GM18502 (cell line): ENCODE measurements at regions not wholly inside any gene's neighbourhood (a gene's known extent, or its start where the extent isn't known, plus 50 kb on each side); places are given as distances from the start of the nearest gene placed in this dataset.

Experiments
- ATAC-seq: cut with Tn5 transposase; IDR thresholded peaks from one replicate; pipeline ENCODE4 v1.9.1; 2021; ENCODE audit warnings: mild to moderate bottlenecking; ENCODE audit not compliant: unreplicated experiment, poor library complexity

- ATAC-seq: no peak
Observed at GRCh38 chr5:54859316-54859715, 126.1 kb downstream of the ESM1 start.

- ATAC-seq: no peak
Observed at GRCh38 chr5:54854883-54855581, 130.4 kb downstream of the ESM1 start.

GRCh38 chr5:54852007-54852406, 133.4 kb downstream of the ESM1 start:
- no peak for ATAC-seq

- ATAC-seq: no peak
Observed at GRCh38 chr5:54851449-54851848, 133.9 kb downstream of the ESM1 start.

GRCh38 chr5:54848581-54848980, 136.8 kb downstream of the ESM1 start:
- ATAC-seq: no peak

- ATAC-seq: no peak
Observed at GRCh38 chr5:54845567-54845941, 139.8 kb downstream of the ESM1 start.

GRCh38 chr5:54844905-54845566, 140.4 kb downstream of the ESM1 start:
- ATAC-seq: no peak

GRCh38 chr5:54844266-54844665, 141.1 kb downstream of the ESM1 start:
- ATAC-seq: no peak

GRCh38 chr5:54841481-54841880, 143.9 kb downstream of the ESM1 start:
- no peak for ATAC-seq

GRCh38 chr5:54838843-54839242, 146.6 kb downstream of the ESM1 start:
- ATAC-seq: no peak

GRCh38 chr5:54837981-54838380, 147.4 kb downstream of the ESM1 start:
- no peak for ATAC-seq

GRCh38 chr5:54837093-54837492, 148.3 kb downstream of the ESM1 start:
- ATAC-seq: no peak

GRCh38 chr5:54835647-54836046, 149.7 kb downstream of the ESM1 start:
- ATAC-seq: no peak

GRCh38 chr5:54834121-54834842, 151.1 kb downstream of the ESM1 start:
- ATAC-seq: no peak

GRCh38 chr5:54833590-54833989, 151.8 kb downstream of the ESM1 start:
- ATAC-seq: no peak

- no peak for ATAC-seq
Observed at GRCh38 chr5:54832858-54833257, 152.5 kb downstream of the ESM1 start.

GRCh38 chr5:54832045-54832444, 153.3 kb downstream of the ESM1 start:
- no peak for ATAC-seq

GRCh38 chr5:54831233-54831632, 154.2 kb downstream of the ESM1 start:
- no peak for ATAC-seq

GRCh38 chr5:54829676-54830535, 155.5 kb downstream of the ESM1 start:
- ATAC-seq: no peak

- ATAC-seq: no peak
Observed at GRCh38 chr5:54829102-54829501, 156.3 kb downstream of the ESM1 start.

GRCh38 chr5:54828151-54828550, 157.2 kb downstream of the ESM1 start:
- ATAC-seq: no peak
